ENCODE measurements at regions not wholly inside any gene's neighbourhood (a gene's known extent, or its start where the extent isn't known, plus 50 kb on each side); places are given as distances from the start of the nearest gene placed in this dataset.

GRCh38 chrX:131830400-131831184, 192.5 kb upstream of the STK26 start:
- peak; percentile 60 for TF ChIP-seq CTCF (conservative IDR thresholded peaks at IDR 0.05; ENCODE audit: low read length)
- TF ChIP-seq EZH2phosphoT487 (IDR thresholded peaks at IDR 0.05; ENCODE audit: borderline replicate concordance), result no peak

Measured in Loucy (cell line).